Loucy (cell line): ENCODE measurements at regions not wholly inside any gene's neighbourhood (a gene's known extent, or its start where the extent isn't known, plus 50 kb on each side); places are given as distances from the start of the nearest gene placed in this dataset.

Experiments used
- H2AFZ ChIP-seq: fragments of 200-600 bp; sonication (generic); 2 replicates; pipeline ENCODE4 v1.6.0; 2016; ENCODE audit warnings: antibody characterized with exemption, mild to moderate bottlenecking, low read length, moderate library complexity
- H3F3A ChIP-seq: fragments of 200-600 bp; 2 replicates; pipeline ENCODE4 v1.6.0; 2016; ENCODE audit warnings: antibody characterized with exemption, low read depth, mild to moderate bottlenecking
- H3K27me3 ChIP-seq: fragments of 200-600 bp; sonication (generic); 2 replicates; pipeline ENCODE4 v1.6.1; 2014; ENCODE audit warnings: low read length, mild to moderate bottlenecking; ENCODE audit not compliant: insufficient read depth, poor library complexity, severe bottlenecking
- H3K36me3 ChIP-seq: fragments of 200-600 bp; sonication (generic); 2 replicates; pipeline ENCODE4 v1.6.1; 2016; ENCODE audit warnings: low read length; ENCODE audit not compliant: insufficient read depth
- H3K4me1 ChIP-seq: fragments of 200-600 bp; sonication (generic); 2 replicates; pipeline ENCODE4 v1.5.1; 2014; ENCODE audit warnings: low read length, mild to moderate bottlenecking; ENCODE audit not compliant: insufficient read depth, poor library complexity, severe bottlenecking
- H3K4me2 ChIP-seq: fragments of 200-600 bp; sonication (generic); 2 replicates; pipeline ENCODE4 v1.6.0; 2014; ENCODE audit warnings: antibody characterized with exemption, low read length, low read depth, mild to moderate bottlenecking; ENCODE audit not compliant: poor library complexity, severe bottlenecking
- H3K4me3 ChIP-seq: fragments of 200-600 bp; sonication (generic); 2 replicates; pipeline ENCODE4 v1.5.1; 2014; ENCODE audit warnings: low read length, mild to moderate bottlenecking, mixed read lengths; ENCODE audit not compliant: poor library complexity, severe bottlenecking
- H3K79me2 ChIP-seq: fragments of 200-600 bp; sonication (generic); 2 replicates; pipeline ENCODE4 v1.6.1; 2014; ENCODE audit warnings: low read length; ENCODE audit not compliant: insufficient read depth
- H3K9ac ChIP-seq: fragments of 200-600 bp; sonication (generic); 2 replicates; pipeline ENCODE4 v1.6.0; 2014; ENCODE audit warnings: mild to moderate bottlenecking, low read depth, low read length, moderate library complexity; ENCODE audit not compliant: poor library complexity, severe bottlenecking
- H3K9me2 ChIP-seq: fragments of 200-600 bp; sonication (generic); replicated peaks from 2 replicates; pipeline ENCODE4 v1.6.1; 2016; ENCODE audit warnings: low read depth, low read length, mixed read lengths
- H3K9me3 ChIP-seq: fragments of 200-600 bp; sonication (generic); 2 replicates; pipeline ENCODE4 v1.6.1; 2014; ENCODE audit warnings: mild to moderate bottlenecking, antibody characterized with exemption, low read length, low read depth; ENCODE audit not compliant: insufficient read depth
- H4K20me1 ChIP-seq: fragments of 200-600 bp; sonication (generic); 2 replicates; pipeline ENCODE4 v1.6.0; 2014; ENCODE audit warnings: antibody characterized with exemption, low read length, mild to moderate bottlenecking; ENCODE audit not compliant: insufficient read depth, poor library complexity, severe bottlenecking
- CTCF ChIP-seq: fragments of 200-600 bp; sonication (generic); conservative IDR thresholded peaks from 2 replicates; pipeline ENCODE4 v1.5.1; 2014; ENCODE audit warnings: mild to moderate bottlenecking, antibody characterized with exemption, low read length
- EZH2phosphoT487 ChIP-seq: fragments of 200-600 bp; IDR thresholded peaks from 2 replicates; pipeline ENCODE4 v1.6.1; 2018; ENCODE audit warnings: antibody characterized with exemption, mild to moderate bottlenecking, moderate library complexity, borderline replicate concordance

DNA sequence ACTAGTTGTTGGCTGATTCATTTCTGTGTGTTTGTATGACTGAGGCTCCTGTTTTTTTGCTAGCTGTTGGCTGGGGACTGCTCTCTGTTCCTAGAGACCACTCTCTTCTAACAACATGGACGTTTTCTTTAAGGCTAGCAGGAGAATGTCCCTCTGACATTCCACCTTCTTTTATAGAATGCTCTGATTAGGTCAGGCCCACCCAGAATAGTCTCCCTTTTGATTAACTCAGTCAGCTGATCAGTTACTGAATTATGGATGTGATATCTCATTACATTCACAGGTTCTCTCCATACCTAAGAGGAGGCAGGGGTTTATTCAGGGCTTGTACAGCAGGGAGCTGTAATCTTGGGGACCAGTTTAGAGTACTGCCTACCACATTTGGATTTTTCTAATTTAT, 175.6 kb upstream of the RHOBTB1 start:
- TF ChIP-seq EZH2phosphoT487 (no peak), CTCF (no peak)
- H3K4me3 ChIP-seq: no peak overlapping the region
- H3K36me3 ChIP-seq: no peaks in the 10 kb centered on the region

GRCh38 chr10:61115897-61116296, 171.9 kb upstream of the RHOBTB1 start:
- Histone ChIP-seq H3K4me3 (peak overlapping the region; percentile 4), H3K9me3 (no peaks in the 10 kb centered on the region)
- no peak for TF ChIP-seq EZH2phosphoT487
- no peak for TF ChIP-seq CTCF

More for the DNA sequence above, 175.6 kb upstream of the RHOBTB1 start:
- Histone ChIP-seq H3K79me2 (no peaks in the 10 kb centered on the region), H2AFZ (no peak overlapping the region), H3K9me3 (no peaks in the 10 kb centered on the region), H3K27me3 (no peaks in the 10 kb centered on the region), H3K4me2 (no peak overlapping the region), H3F3A (no peaks in the 10 kb centered on the region), H3K9ac (no peak overlapping the region), H3K4me1 (peaks cover 42% of the 10 kb centered on the region), H4K20me1 (no peaks in the 10 kb centered on the region), H3K9me2 (no peaks in the 10 kb centered on the region)

GRCh38 chr10:61112771-61113170, 168.8 kb upstream of the RHOBTB1 start:
- Histone ChIP-seq H3K4me2 (no peak overlapping the region), H3K36me3 (no peaks in the 10 kb centered on the region), H3K4me1 (peaks cover 19% of the 10 kb centered on the region), H4K20me1 (no peaks in the 10 kb centered on the region), H3K27me3 (no peaks in the 10 kb centered on the region), H3F3A (no peaks in the 10 kb centered on the region), H3K9ac (no peak overlapping the region), H3K4me3 (no peak overlapping the region), H3K9me3 (no peaks in the 10 kb centered on the region), H3K79me2 (no peaks in the 10 kb centered on the region), H2AFZ (no peak overlapping the region), H3K9me2 (no peaks in the 10 kb centered on the region)
- TF ChIP-seq EZH2phosphoT487 (no peak), CTCF (no peak)

More at GRCh38 chr10:61115897-61116296, 171.9 kb upstream of the RHOBTB1 start:
- Histone ChIP-seq H3F3A (no peaks in the 10 kb centered on the region), H3K9me2 (no peaks in the 10 kb centered on the region), H3K36me3 (no peaks in the 10 kb centered on the region), H4K20me1 (no peaks in the 10 kb centered on the region), H3K79me2 (no peaks in the 10 kb centered on the region), H3K4me2 (peak overlapping the region; percentile 56), H3K9ac (no peak overlapping the region), H2AFZ (no peak overlapping the region), H3K4me1 (peaks cover 23% of the 10 kb centered on the region), H3K27me3 (no peaks in the 10 kb centered on the region)
